Medulla oblongata (tissue), 1 donor: ENCODE measurements at regions not wholly inside any gene's neighbourhood (a gene's known extent, or its start where the extent isn't known, plus 50 kb on each side); places are given as distances from the start of the nearest gene placed in this dataset.
"Not testable (repeated sequence)": the region's sequence is repeated elsewhere in the genome, so short reads cannot be mapped to it uniquely, and the experiment has no call there.

Experiments used
- DNase-seq: peaks from one replicate; pipeline ENCODE4 v3.0.0-alpha.2; 2015; ENCODE audit errors: extremely low spot score

- DNase-seq, result no peak
Measured at GRCh38 chr4:134145369-134145768, 56.2 kb downstream of the PABPC4L start.

- no peak for DNase-seq
Measured at GRCh38 chr4:134144337-134144736, 57.3 kb downstream of the PABPC4L start.

- DNase-seq, result no peak
Measured at GRCh38 chr4:134141728-134142127, 59.9 kb downstream of the PABPC4L start.

DNA sequence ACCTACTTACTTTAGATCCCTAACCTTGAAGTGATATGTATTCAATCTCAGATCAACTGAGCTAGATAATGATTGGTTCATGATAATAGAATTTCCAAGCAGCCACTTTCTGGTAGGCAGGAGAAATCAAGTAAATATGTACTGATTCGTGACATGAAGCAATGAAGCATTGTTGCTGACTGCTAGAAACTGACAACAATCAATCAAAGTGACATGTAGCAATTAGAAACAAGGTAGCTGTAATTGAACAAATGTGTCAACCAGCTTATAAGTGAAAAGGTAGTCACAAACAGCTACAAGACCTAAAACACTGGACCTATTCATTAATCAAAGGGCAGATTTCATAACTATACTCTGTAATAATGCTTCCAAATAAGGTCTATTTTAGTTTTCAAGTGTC lies 62.4 kb downstream of the PABPC4L start:
- no peak for DNase-seq

GRCh38 chr4:134132086-134132783 lies 69.4 kb downstream of the PABPC4L start:
- no peak for DNase-seq

DNA sequence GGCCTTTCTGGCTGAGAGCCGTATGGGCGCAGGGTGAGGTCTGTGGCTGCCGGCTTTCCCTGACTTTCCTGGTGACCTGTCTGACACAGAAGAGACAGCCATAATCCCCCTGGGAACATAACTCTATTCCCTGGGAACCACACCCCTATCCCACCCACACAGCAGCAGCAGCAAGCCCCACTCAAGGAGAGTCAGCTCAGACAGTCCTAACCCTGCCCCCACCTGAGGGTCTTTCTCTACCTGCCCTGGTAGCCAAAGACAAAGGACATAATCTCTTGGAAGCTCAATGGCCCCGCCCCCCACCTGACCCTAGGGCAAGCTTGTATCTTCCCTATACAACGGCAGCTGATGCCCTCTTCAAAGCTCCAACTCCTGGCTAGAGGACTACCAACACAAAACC lies 74.6 kb downstream of the PABPC4L start:
- DNase-seq, result no peak

- no peak for DNase-seq
Measured at GRCh38 chr4:134126000-134126560, 75.5 kb downstream of the PABPC4L start.

DNA sequence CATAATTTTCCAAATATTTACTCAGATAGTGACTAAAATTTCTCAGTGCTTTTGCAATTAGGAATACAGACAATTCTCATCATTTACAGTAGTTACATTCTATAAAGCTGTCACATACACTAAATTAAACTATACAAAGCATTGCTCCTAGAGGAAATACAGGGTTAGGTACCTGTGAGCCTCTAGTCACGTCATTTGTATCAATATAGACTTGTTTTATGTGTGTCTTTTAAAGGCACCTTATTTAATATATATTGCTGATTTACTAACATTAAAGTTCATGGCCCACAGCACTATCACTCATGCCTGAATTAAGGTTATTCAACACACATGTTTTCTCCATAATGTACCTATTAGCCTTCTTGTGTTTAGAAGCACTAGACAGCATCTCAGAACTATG lies 78.7 kb downstream of the PABPC4L start:
- DNase-seq, result no peak

- DNase-seq, result no peak
Measured at GRCh38 chr4:134117392-134118183, 84.0 kb downstream of the PABPC4L start.

DNA sequence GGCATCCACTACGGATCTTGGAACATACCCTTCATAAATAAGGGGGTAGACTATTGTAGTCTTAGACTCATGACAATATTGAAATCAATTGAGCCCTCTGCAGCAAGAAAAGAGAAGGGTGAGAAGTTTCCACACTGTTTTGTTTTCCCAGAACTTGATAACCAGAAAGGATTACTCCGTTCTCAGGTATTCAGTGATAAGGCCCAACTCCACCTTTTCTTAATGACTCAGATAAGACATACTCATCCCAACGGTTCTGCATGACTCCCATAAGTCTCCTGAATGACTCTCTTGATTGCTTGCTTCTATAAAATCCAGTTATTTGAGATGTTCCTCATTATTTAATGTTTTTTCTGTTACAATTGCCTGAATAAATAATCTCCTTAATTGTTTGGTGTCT lies 111.7 kb downstream of the PABPC4L start:
- no peak for DNase-seq

DNA sequence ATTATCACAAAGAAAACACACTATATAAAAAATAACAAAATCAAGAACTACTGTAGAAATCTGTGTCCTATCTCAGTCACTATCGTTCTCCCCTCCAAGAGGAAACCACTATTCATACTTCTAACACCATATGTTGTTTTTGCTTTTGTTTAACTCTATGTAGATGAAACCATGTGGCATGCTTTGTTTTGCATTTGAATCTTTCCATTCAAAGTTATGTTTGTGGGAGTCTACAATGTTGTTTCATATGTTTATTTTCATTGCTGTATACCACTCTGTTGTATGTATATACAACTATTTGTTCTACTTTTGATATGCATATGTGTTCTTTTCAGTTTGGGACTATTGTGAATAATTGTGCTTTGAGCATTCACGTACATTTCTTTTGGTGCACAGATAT lies 116.1 kb downstream of the PABPC4L start:
- no peak for DNase-seq

- DNase-seq, result not testable (repeated sequence)
Measured at GRCh38 chr4:134079085-134079484, 122.5 kb downstream of the PABPC4L start.

DNA sequence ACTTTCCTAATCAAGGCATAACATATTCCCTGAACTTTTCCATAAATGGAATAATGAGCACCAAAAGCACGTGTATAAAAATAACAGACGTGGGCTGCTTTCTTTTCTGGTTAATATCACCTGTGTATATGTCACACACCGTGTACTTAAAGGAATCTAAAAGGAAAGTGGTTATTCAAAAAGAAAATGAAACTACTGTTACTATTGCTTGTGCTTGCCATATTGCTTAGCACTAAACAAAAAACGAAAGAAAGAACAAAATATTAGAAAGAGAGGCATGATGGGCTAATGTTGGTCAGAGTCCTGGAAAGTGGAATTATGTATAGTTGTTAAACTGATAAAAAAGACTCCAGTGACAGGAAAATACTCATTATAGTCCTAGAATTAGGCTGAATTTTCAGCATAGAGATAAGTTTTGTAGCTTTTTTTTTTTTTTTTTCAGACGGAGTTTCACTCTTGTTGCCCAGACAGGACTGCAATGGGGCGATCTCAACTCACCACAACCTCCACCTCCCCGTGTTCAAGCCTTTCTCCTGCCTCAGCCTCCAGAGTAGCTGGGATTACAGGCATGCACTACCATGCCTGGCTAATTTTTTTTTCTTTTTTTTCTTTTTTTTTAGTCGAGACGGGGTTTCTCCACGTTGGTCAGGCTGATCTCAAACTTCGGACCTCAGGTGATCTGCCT lies 123.2 kb downstream of the PABPC4L start:
- no peak for DNase-seq

DNA sequence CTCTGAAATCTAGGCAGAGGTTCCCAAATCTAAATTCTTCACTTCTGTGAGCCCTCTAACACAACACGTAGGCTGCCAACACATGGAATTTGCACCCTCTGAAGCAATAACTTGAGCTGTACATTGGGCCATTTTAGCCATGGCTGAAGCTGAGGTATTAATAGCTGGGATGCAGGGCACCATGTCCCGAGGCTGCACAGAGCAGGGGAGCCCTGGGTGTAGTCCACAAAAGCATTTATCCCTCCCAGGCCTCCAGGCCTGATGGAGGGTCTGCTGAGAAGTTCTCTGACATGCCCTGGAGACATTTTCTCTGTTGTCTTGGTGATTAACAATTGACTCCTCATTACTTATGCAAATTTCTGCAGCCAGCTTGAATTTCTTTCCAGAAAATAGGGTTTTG lies 127.9 kb downstream of the PABPC4L start:
- no peak for DNase-seq

DNA sequence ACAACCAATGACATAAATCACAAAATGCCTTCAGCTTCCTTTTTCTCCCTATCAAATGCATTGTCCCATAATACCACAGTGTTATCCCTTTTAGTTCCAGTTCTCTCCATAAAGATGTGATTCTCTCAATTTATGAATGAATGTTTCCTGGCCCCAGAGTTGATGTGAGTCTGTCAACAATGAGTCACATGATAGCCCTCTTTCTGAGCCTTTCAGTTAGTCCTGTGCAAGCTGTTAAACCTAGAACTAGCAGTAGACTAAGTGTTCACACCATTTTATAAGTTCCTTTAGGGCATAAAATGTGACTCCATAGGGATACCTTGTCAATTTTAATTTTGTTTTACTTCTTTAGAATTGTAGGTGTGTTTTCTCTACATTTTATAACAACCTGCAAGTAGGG lies 129.5 kb downstream of the PABPC4L start:
- DNase-seq, result no peak

- DNase-seq, result no peak
Measured at GRCh38 chr4:134070174-134070573, 131.4 kb downstream of the PABPC4L start.

- no peak for DNase-seq
Measured at GRCh38 chr4:134057356-134057755, 144.2 kb downstream of the PABPC4L start.

- DNase-seq, result not testable (repeated sequence)
Measured at GRCh38 chr4:134046221-134046620, 155.4 kb downstream of the PABPC4L start.

DNA sequence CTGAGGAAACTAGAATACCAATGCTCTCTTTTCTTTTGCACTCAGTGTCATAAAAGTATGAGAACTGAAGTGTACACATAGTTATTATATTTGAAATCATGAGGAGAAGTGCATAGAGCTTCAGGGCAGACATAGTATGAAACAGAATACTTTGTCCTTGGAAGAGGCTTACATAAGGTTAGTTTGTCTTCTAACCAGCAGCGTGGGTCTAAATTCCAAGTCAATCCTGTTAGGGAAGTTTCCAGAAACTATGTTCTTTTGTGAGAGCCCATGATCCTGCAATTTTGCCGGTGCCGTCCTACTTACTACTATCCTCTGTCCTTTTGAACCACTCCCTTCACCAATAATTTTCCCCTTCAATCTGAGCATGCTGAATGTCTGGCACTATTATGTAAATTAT lies 156.2 kb downstream of the PABPC4L start:
- no peak for DNase-seq

DNA sequence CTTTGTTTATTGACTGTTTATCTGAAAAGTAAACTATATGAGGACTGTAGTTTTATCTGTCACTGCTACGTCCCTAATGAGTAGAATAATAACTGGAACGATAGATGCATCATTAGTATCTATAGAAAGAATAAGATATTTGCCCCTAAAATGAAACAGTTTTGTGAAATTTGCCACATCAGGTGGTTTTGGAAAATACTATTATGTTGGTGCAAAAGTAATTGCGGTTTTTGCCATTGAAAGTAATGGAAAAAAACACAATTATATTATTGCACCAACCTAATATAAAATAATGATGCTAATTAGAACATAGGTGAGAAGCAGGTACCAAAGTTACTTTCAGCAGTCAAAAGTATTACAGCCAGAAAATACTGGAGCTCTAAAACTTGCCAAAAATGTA lies 158.3 kb downstream of the PABPC4L start:
- no peak for DNase-seq

- no peak for DNase-seq
Measured at GRCh38 chr4:134028421-134028820, 173.2 kb downstream of the PABPC4L start.

- no peak for DNase-seq
Measured at GRCh38 chr4:134027931-134028330, 173.7 kb downstream of the PABPC4L start.
